Left ventricle myocardium inferior (tissue), 1 donor: ENCODE measurements at regions not wholly inside any gene's neighbourhood (a gene's known extent, or its start where the extent isn't known, plus 50 kb on each side); places are given as distances from the start of the nearest gene placed in this dataset.

ENCODE experiments used
- DNase-seq: peaks from one replicate; pipeline ENCODE4 v3.0.0-alpha.2; 2020
- H3K27ac ChIP-seq: fragments of 200-600 bp; replicated peaks from 2 replicates; pipeline ENCODE4 v1.8.0; 2021
- H3K27me3 ChIP-seq: fragments of 200-600 bp; 2 replicates; pipeline ENCODE4 v1.8.0; 2021; ENCODE audit warnings: low read depth
- H3K36me3 ChIP-seq: fragments of 200-600 bp; 2 replicates; pipeline ENCODE4 v1.8.0; 2021
- H3K4me1 ChIP-seq: fragments of 200-600 bp; 2 replicates; pipeline ENCODE4 v1.8.0; 2021
- H3K4me3 ChIP-seq: fragments of 200-600 bp; 2 replicates; pipeline ENCODE4 v1.8.0; 2021; ENCODE audit warnings: mild to moderate bottlenecking, moderate library complexity
- H3K9me3 ChIP-seq: fragments of 200-600 bp; replicated peaks from 2 replicates; pipeline ENCODE4 v1.8.0; 2021
- intact Hi-C: fragments of 100-400 bp; cut with micrococcal nuclease; formaldehyde crosslinking; loops from one replicate; pipeline ENCODE4 v1.11.0; 2022
- TF ChIP-seq, protein P1 (sequence below): fragments of 200-600 bp; IDR thresholded peaks from 2 replicates; pipeline ENCODE4 v1.8.0; 2021; ENCODE audit warnings: antibody characterized with exemption, mild to moderate bottlenecking, borderline replicate concordance
- donor health status: DM: no; HTN: yes; CAD: no; lungs with severe emphysema.

DNA sequence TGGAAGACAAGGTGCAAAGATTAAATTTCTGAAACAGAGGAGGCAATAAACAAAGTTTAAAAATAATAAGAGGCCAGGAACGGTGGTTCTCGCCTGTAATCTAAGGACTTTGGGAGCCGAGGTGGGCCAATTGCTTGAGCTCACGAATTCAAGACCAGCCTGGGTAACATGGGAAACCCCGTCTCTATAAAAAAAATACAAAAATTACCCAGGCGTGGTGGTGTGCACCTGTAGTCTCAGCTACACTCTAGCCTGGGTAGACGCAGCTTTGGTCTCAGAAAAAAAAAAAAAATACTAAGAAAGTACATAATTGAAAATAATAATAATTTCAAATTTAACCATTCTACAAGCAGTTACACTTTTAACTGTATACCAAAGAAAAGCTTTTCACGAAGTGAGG, 744.6 kb upstream of the POU3F3 start:
- no peaks in the 10 kb centered on the region for H3K36me3 ChIP-seq
- intact Hi-C loops, result no loop called here
- no peaks in the 10 kb centered on the region for H3K4me1 ChIP-seq
- no peak overlapping the region for H3K27ac ChIP-seq
- DNase-seq, result no peak
- H3K9me3 ChIP-seq, result no peaks in the 10 kb centered on the region
- no peak overlapping the region for H3K4me3 ChIP-seq
- TF ChIP-seq, protein P1, sequence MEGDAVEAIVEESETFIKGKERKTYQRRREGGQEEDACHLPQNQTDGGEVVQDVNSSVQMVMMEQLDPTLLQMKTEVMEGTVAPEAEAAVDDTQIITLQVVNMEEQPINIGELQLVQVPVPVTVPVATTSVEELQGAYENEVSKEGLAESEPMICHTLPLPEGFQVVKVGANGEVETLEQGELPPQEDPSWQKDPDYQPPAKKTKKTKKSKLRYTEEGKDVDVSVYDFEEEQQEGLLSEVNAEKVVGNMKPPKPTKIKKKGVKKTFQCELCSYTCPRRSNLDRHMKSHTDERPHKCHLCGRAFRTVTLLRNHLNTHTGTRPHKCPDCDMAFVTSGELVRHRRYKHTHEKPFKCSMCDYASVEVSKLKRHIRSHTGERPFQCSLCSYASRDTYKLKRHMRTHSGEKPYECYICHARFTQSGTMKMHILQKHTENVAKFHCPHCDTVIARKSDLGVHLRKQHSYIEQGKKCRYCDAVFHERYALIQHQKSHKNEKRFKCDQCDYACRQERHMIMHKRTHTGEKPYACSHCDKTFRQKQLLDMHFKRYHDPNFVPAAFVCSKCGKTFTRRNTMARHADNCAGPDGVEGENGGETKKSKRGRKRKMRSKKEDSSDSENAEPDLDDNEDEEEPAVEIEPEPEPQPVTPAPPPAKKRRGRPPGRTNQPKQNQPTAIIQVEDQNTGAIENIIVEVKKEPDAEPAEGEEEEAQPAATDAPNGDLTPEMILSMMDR, result no peak
- H3K27me3 ChIP-seq, result no peaks in the 10 kb centered on the region

DNA sequence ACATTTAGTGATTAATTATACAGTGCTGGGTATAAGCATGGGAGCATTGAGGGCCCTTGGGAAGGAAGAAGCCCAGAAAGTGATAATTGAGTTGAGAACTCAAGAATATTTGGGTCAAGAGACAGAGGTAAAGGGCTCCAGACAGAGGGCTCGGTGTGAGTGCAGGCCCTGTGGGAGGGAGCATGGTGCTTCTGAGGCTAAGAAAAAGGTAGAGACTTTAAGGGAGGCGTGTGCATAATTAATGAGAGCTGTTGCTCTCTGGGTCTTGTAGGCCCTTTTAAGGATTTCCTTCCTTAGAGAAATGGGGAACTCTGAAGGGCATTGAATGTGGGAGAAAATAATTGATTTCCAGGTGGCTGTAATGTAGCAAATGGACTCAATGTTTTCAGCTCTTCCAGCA, 735.0 kb upstream of the POU3F3 start:
- Histone ChIP-seq H3K9me3 (no peaks in the 10 kb centered on the region), H3K4me3 (no peak overlapping the region), H3K4me1 (no peaks in the 10 kb centered on the region), H3K27me3 (peaks cover 12% of the 10 kb centered on the region), H3K27ac (no peak overlapping the region), H3K36me3 (no peaks in the 10 kb centered on the region)
- DNase-seq, result no peak
- intact Hi-C loops, result no loop called here
- TF ChIP-seq, protein P1, result no peak

GRCh38 chr2:104120171-104120570, 733.7 kb upstream of the POU3F3 start:
- Histone ChIP-seq H3K4me3 (no peak overlapping the region), H3K36me3 (no peaks in the 10 kb centered on the region), H3K27me3 (peaks cover 14% of the 10 kb centered on the region), H3K27ac (no peak overlapping the region), H3K4me1 (no peaks in the 10 kb centered on the region), H3K9me3 (no peaks in the 10 kb centered on the region)
- intact Hi-C loops, result no loop called here
- no peak for DNase-seq
- TF ChIP-seq, protein P1, result no peak

DNA sequence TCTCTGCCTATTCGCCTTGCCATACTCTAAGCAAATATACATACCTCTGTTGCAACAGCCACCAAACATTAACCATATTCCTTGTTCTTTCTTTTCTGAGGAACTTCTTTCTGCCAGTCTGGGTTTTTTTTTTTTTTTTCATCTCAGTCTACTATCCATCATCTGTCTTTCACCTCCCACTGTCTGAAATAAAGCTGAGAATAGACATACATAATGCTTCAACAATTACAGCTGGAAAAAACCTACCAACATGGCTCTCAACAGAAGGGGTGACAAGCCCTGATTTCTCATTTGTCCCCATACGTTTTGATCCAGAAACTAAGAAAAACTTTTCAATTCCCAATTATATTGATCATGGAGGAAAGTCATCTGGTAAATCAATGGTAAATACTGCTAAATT, 728.8 kb upstream of the POU3F3 start:
- Histone ChIP-seq H3K27ac (no peak overlapping the region), H3K36me3 (no peaks in the 10 kb centered on the region), H3K4me3 (no peak overlapping the region), H3K27me3 (peaks cover 14% of the 10 kb centered on the region), H3K9me3 (no peaks in the 10 kb centered on the region), H3K4me1 (no peaks in the 10 kb centered on the region)
- intact Hi-C loops, result no loop called here
- no peak for DNase-seq
- TF ChIP-seq, protein P1, result no peak

DNA sequence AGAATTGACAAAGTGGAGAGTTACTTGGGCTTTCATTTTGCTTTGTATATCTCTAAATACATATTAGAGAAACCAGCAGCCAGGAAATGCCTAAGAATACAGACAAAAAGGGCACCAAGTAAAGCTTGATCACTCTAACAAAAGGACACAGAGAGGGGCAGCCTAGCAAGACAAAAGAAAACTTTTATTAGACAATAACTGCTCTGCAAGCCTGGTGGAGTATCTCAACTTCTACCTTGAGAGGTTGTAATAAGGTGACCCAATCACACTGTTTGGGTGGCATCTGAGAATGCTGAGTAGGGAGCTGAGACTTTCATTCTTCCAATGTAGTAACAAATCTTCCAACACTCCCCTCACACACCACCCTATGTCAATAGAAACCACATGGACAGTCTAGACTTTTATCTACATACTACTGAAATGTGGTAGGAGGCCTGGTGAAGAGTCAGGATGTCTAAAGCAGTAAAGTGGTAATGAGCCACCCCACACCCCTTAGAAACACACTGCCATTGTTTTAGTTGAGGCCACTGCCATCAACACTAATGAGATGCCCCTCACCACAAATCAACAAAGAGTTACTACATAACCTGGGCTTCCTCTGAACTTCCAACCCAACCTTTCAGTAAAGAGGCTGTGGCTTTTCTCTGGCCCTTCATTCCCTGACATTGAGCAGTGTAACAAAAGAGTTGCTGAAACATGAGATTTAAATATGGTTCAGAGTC, 726.7 kb upstream of the POU3F3 start:
- H3K27me3 ChIP-seq, result peaks cover 9% of the 10 kb centered on the region
- H3K27ac ChIP-seq, result no peak overlapping the region
- intact Hi-C loops, result no loop called here
- no peak for DNase-seq
- H3K9me3 ChIP-seq, result no peaks in the 10 kb centered on the region
- H3K4me3 ChIP-seq, result no peak overlapping the region
- no peaks in the 10 kb centered on the region for H3K36me3 ChIP-seq
- H3K4me1 ChIP-seq, result no peaks in the 10 kb centered on the region
- TF ChIP-seq, protein P1, result no peak

DNA sequence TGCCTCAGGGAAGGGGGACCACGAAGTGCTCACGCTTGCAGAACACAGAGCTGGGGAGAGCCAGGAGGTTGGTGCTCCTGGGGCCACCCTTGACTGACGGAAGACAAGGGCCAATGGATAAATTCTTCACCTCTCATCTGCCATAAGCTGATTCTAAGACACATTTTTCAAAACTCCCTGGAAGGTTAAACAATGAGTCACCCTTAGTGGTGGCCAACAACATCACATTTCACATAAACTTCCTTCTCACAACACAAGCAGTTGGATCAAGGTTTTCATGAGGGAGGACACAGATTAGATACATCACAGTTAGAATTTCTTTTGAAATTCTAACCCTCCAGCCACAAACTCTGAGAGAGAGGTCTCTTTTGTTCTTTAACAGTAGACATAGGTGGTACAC, 713.6 kb upstream of the POU3F3 start:
- Histone ChIP-seq H3K27me3 (no peaks in the 10 kb centered on the region), H3K4me3 (no peak overlapping the region), H3K4me1 (no peaks in the 10 kb centered on the region), H3K36me3 (no peaks in the 10 kb centered on the region), H3K27ac (no peak overlapping the region), H3K9me3 (no peaks in the 10 kb centered on the region)
- intact Hi-C loops, result no loop called here
- TF ChIP-seq, protein P1, result no peak
- no peak for DNase-seq
